Karpas-422 (cell line): ENCODE measurements at regions not wholly inside any gene's neighbourhood (a gene's known extent, or its start where the extent isn't known, plus 50 kb on each side); places are given as distances from the start of the nearest gene placed in this dataset.

Experiments used
- DNase-seq: peaks from one replicate; pipeline ENCODE4 v3.0.0-alpha.2; 2015
- H2AFZ ChIP-seq: fragments of 200-600 bp; sonication (generic); 2 replicates; pipeline ENCODE4 v1.6.1; 2014; ENCODE audit warnings: antibody characterized with exemption, low read length, mixed read lengths
- H3K27ac ChIP-seq: fragments of 200-600 bp; sonication (generic); 2 replicates; pipeline ENCODE4 v1.5.1; 2014; ENCODE audit warnings: mild to moderate bottlenecking, low read length, moderate library complexity
- H3K27me3 ChIP-seq: fragments of 200-600 bp; sonication (generic); 2 replicates; pipeline ENCODE4 v1.6.1; 2014; ENCODE audit warnings: low read length, mixed read lengths
- H3K36me3 ChIP-seq: fragments of 200-600 bp; sonication (generic); 2 replicates; pipeline ENCODE4 v1.6.1; 2014; ENCODE audit warnings: low read length, mixed read lengths; ENCODE audit not compliant: insufficient read depth
- H3K4me1 ChIP-seq: fragments of 200-600 bp; sonication (generic); 2 replicates; pipeline ENCODE4 v1.6.1; 2014; ENCODE audit warnings: mild to moderate bottlenecking, low read length, mixed read lengths
- H3K4me2 ChIP-seq: fragments of 200-600 bp; sonication (generic); 2 replicates; pipeline ENCODE4 v1.6.1; 2014; ENCODE audit warnings: low read length, low read depth, mild to moderate bottlenecking; ENCODE audit not compliant: poor library complexity, severe bottlenecking
- H3K4me3 ChIP-seq: fragments of 200-600 bp; sonication (generic); 2 replicates; pipeline ENCODE4 v1.5.1; 2014; ENCODE audit warnings: mild to moderate bottlenecking, antibody characterized with exemption, low read length, mixed read lengths
- H3K79me2 ChIP-seq: fragments of 200-600 bp; sonication (generic); 2 replicates; pipeline ENCODE4 v1.6.1; 2014; ENCODE audit warnings: mild to moderate bottlenecking, low read length, mixed read lengths
- H3K9ac ChIP-seq: fragments of 200-600 bp; sonication (generic); 2 replicates; pipeline ENCODE4 v1.6.0; 2014; ENCODE audit warnings: low read length
- H3K9me2 ChIP-seq: fragments of 200-600 bp; sonication (generic), shearing (Covaris generic); replicated peaks from 2 replicates; pipeline ENCODE4 v1.6.0; 2014; ENCODE audit warnings: mild to moderate bottlenecking, low read length, moderate library complexity; ENCODE audit not compliant: insufficient read depth
- H3K9me3 ChIP-seq: fragments of 300-700, 200-600 bp; sonication (generic); 2 replicates; pipeline ENCODE4 v1.6.1; 2014; ENCODE audit warnings: low read length, mixed read lengths
- H4K20me1 ChIP-seq: fragments of 200-600 bp; sonication (generic); 2 replicates; pipeline ENCODE4 v1.6.1; 2014; ENCODE audit warnings: mild to moderate bottlenecking, antibody characterized with exemption, low read length, low read depth; ENCODE audit not compliant: insufficient read depth

GRCh38 chr4:149245333-149245732, 570.3 kb downstream of the IQCM start:
- H3K4me3 ChIP-seq = no peak overlapping the region
- H3K4me2 ChIP-seq = no peak overlapping the region
- H3K27ac ChIP-seq = no peak overlapping the region
- H3K4me1 ChIP-seq = no peaks in the 10 kb centered on the region
- H2AFZ ChIP-seq = no peak overlapping the region
- DNase-seq = no peak
- no peaks in the 10 kb centered on the region for H3K9me2 ChIP-seq
- H3K9ac ChIP-seq = no peak overlapping the region
- H3K36me3 ChIP-seq = no peaks in the 10 kb centered on the region
- H4K20me1 ChIP-seq = no peaks in the 10 kb centered on the region
- 0 out of 2 replicates have a peak, but pooled peaks cover 7% of the 10 kb centered on the region for H3K9me3 ChIP-seq
- H3K27me3 ChIP-seq = no peaks in the 10 kb centered on the region
- H3K79me2 ChIP-seq = no peaks in the 10 kb centered on the region

- Histone ChIP-seq H3K27ac (no peak overlapping the region), H3K4me1 (no peaks in the 10 kb centered on the region), H3K9me2 (no peaks in the 10 kb centered on the region), H3K4me2 (no peak overlapping the region), H3K79me2 (no peaks in the 10 kb centered on the region), H2AFZ (no peak overlapping the region), H3K9ac (no peak overlapping the region), H4K20me1 (no peaks in the 10 kb centered on the region), H3K4me3 (no peak overlapping the region), H3K36me3 (no peaks in the 10 kb centered on the region), H3K27me3 (no peaks in the 10 kb centered on the region), H3K9me3 (peaks cover 23% of the 10 kb centered on the region; the same call in 1 of the 2 replicates)
- DNase-seq = no peak
These were observed 577.5 kb downstream of the IQCM start for GRCh38 chr4:149238097-149238496.

GRCh38 chr4:149234798-149235197, 580.8 kb downstream of the IQCM start:
- Histone ChIP-seq H3K27me3 (no peaks in the 10 kb centered on the region), H3K4me2 (no peak overlapping the region)

GRCh38 chr4:149223659-149224058, 592.0 kb downstream of the IQCM start:
- no peak overlapping the region for H3K4me3 ChIP-seq
- no peaks in the 10 kb centered on the region for H3K36me3 ChIP-seq
- no peaks in the 10 kb centered on the region for H3K79me2 ChIP-seq
- H3K9me2 ChIP-seq = no peaks in the 10 kb centered on the region
- no peak overlapping the region for H3K27ac ChIP-seq
- H3K9ac ChIP-seq = no peak overlapping the region
- no peak for DNase-seq
- H3K4me1 ChIP-seq = no peaks in the 10 kb centered on the region
- peaks cover 13% of the 10 kb centered on the region for H3K9me3 ChIP-seq
- no peak overlapping the region for H2AFZ ChIP-seq
- H3K4me2 ChIP-seq = no peak overlapping the region
- H4K20me1 ChIP-seq = no peaks in the 10 kb centered on the region
- no peaks in the 10 kb centered on the region for H3K27me3 ChIP-seq

More at GRCh38 chr4:149234798-149235197, 580.8 kb downstream of the IQCM start:
- H3K36me3 ChIP-seq = no peaks in the 10 kb centered on the region
- no peaks in the 10 kb centered on the region for H3K79me2 ChIP-seq
- H3K27ac ChIP-seq = no peak overlapping the region
- H3K9me2 ChIP-seq = no peaks in the 10 kb centered on the region
- H3K4me3 ChIP-seq = no peak overlapping the region
- no peaks in the 10 kb centered on the region for H3K4me1 ChIP-seq
- H3K9ac ChIP-seq = no peak overlapping the region
- DNase-seq = no peak
- no peaks in the 10 kb centered on the region for H4K20me1 ChIP-seq
- peaks cover 15% of the 10 kb centered on the region; the same call in 1 of the 2 replicates for H3K9me3 ChIP-seq
- no peak overlapping the region for H2AFZ ChIP-seq

GRCh38 chr4:149218672-149219071, 597.0 kb downstream of the IQCM start:
- H3K9me3 ChIP-seq = peaks cover 9% of the 10 kb centered on the region
- H3K9ac ChIP-seq = no peak overlapping the region
- no peaks in the 10 kb centered on the region for H3K9me2 ChIP-seq
- no peaks in the 10 kb centered on the region for H3K4me1 ChIP-seq
- H3K4me2 ChIP-seq = no peak overlapping the region
- H3K36me3 ChIP-seq = no peaks in the 10 kb centered on the region
- DNase-seq = no peak
- H3K27me3 ChIP-seq = no peaks in the 10 kb centered on the region
- H3K4me3 ChIP-seq = no peak overlapping the region
- H3K27ac ChIP-seq = no peak overlapping the region
- no peaks in the 10 kb centered on the region for H4K20me1 ChIP-seq
- H3K79me2 ChIP-seq = no peaks in the 10 kb centered on the region
- no peak overlapping the region for H2AFZ ChIP-seq

- Histone ChIP-seq H3K9ac (no peak overlapping the region), H2AFZ (no peak overlapping the region), H3K79me2 (no peaks in the 10 kb centered on the region), H3K27ac (no peak overlapping the region), H3K27me3 (no peaks in the 10 kb centered on the region), H3K4me2 (no peak overlapping the region), H3K9me2 (no peaks in the 10 kb centered on the region), H3K36me3 (no peaks in the 10 kb centered on the region), H3K4me1 (no peaks in the 10 kb centered on the region), H3K4me3 (no peak overlapping the region), H3K9me3 (peaks cover 8% of the 10 kb centered on the region), H4K20me1 (no peaks in the 10 kb centered on the region)
- no peak for DNase-seq
These were observed 601.3 kb downstream of the IQCM start for GRCh38 chr4:149214301-149214700.

- no peaks in the 10 kb centered on the region for H3K4me1 ChIP-seq
- no peak for DNase-seq
These were observed 603.8 kb downstream of the IQCM start for GRCh38 chr4:149211876-149212275.

GRCh38 chr4:149203256-149204001, 612.2 kb downstream of the IQCM start:
- no peak overlapping the region for H3K27ac ChIP-seq
- H3K79me2 ChIP-seq = no peaks in the 10 kb centered on the region
- H3K27me3 ChIP-seq = no peaks in the 10 kb centered on the region
- no peaks in the 10 kb centered on the region for H3K36me3 ChIP-seq
- DNase-seq = no peak
- H3K4me1 ChIP-seq = no peaks in the 10 kb centered on the region
- 0 out of 2 replicates have a peak, but pooled peaks cover 5% of the 10 kb centered on the region for H3K9me3 ChIP-seq
- H4K20me1 ChIP-seq = no peaks in the 10 kb centered on the region
- H3K9ac ChIP-seq = no peak overlapping the region
- no peak overlapping the region for H3K4me3 ChIP-seq
- H3K9me2 ChIP-seq = no peaks in the 10 kb centered on the region
- H2AFZ ChIP-seq = no peak overlapping the region
- no peak overlapping the region for H3K4me2 ChIP-seq

More at GRCh38 chr4:149211876-149212275, 603.8 kb downstream of the IQCM start:
- H3K4me2 ChIP-seq = no peak overlapping the region
- H3K27ac ChIP-seq = no peak overlapping the region
- no peaks in the 10 kb centered on the region for H3K36me3 ChIP-seq
- H3K79me2 ChIP-seq = no peaks in the 10 kb centered on the region
- no peak overlapping the region for H3K9ac ChIP-seq
- H2AFZ ChIP-seq = no peak overlapping the region
- H3K9me3 ChIP-seq = peaks cover 4% of the 10 kb centered on the region; the same call in 1 of the 2 replicates
- H4K20me1 ChIP-seq = no peaks in the 10 kb centered on the region
- no peaks in the 10 kb centered on the region for H3K27me3 ChIP-seq
- no peaks in the 10 kb centered on the region for H3K9me2 ChIP-seq
- no peak overlapping the region for H3K4me3 ChIP-seq
